Nephron (organoid): ENCODE measurements at regions not wholly inside any gene's neighbourhood (a gene's known extent, or its start where the extent isn't known, plus 50 kb on each side); places are given as distances from the start of the nearest gene placed in this dataset.

Source experiments
- H3K27ac Mint-ChIP-seq, 3 experiments: 2 replicates each; pipeline ENCODE4 v1.8.0; 2020; ENCODE audit warnings: mixed read lengths in 3 of 3, mild to moderate bottlenecking in 2 of 3, moderate library complexity in 1 of 3
- H3K27me3 Mint-ChIP-seq: 2 replicates; pipeline ENCODE4 v1.8.0; 2021; ENCODE audit warnings: low read depth, mild to moderate bottlenecking, moderate library complexity, mixed read lengths
- H3K36me3 Mint-ChIP-seq: 2 replicates; pipeline ENCODE4 v1.8.0; 2020; ENCODE audit warnings: low read depth, mixed read lengths
- H3K4me1 Mint-ChIP-seq: 2 replicates; pipeline ENCODE4 v1.8.0; 2020; ENCODE audit warnings: mixed read lengths
- H3K4me3 Mint-ChIP-seq, 3 experiments: 2 replicates each; pipeline ENCODE4 v1.8.0; 2020; ENCODE audit warnings: mild to moderate bottlenecking in 3 of 3, mixed read lengths in 3 of 3, moderate library complexity in 2 of 3
- H3K9me3 Mint-ChIP-seq: 2 replicates; pipeline ENCODE4 v1.8.0; 2020; ENCODE audit warnings: mixed read lengths
- CTCF ChIP-seq, 3 experiments: fragments of 200-600 bp; sonication (generic); IDR thresholded peaks; one replicate each; pipeline ENCODE4 v1.5.0; 2021; ENCODE audit warnings: antibody characterized with exemption in 3 of 3; ENCODE audit not compliant: unreplicated experiment in 3 of 3

- peak overlapping the region; percentile 76 to 97 (median 88) for H3K27ac Mint-ChIP-seq
- peaks cover 6% of the 10 kb centered on the region for H3K4me1 Mint-ChIP-seq
- no peak for TF ChIP-seq CTCF (IDR thresholded peaks at IDR 0.05; ENCODE audit: unreplicated experiment in 3 of 3)
- peak overlapping the region in 1 of 3 experiments; percentile 56 for H3K4me3 Mint-ChIP-seq
- no peaks in the 10 kb centered on the region for H3K36me3 Mint-ChIP-seq
- H3K9me3 Mint-ChIP-seq: no peaks in the 10 kb centered on the region
- peaks cover 4% of the 10 kb centered on the region for H3K27me3 Mint-ChIP-seq
These were observed 480.4 kb downstream of the SIPA1L2 start for GRCh38 chr1:232149287-232150201.

GRCh38 chr1:232147215-232147614 is 482.7 kb downstream of the SIPA1L2 start:
- Mint-ChIP-seq H3K4me3 (no peak overlapping the region), H3K27me3 (no peaks in the 10 kb centered on the region), H3K36me3 (no peaks in the 10 kb centered on the region), H3K9me3 (no peaks in the 10 kb centered on the region), H3K4me1 (peaks cover 6% of the 10 kb centered on the region), H3K27ac (no peak overlapping the region)
- no peak for TF ChIP-seq CTCF (IDR thresholded peaks at IDR 0.05; ENCODE audit: unreplicated experiment in 3 of 3)

- Mint-ChIP-seq H3K27ac (no peak overlapping the region), H3K9me3 (no peaks in the 10 kb centered on the region), H3K4me1 (peaks cover 6% of the 10 kb centered on the region), H3K36me3 (no peaks in the 10 kb centered on the region), H3K4me3 (no peak overlapping the region), H3K27me3 (no peaks in the 10 kb centered on the region)
- TF ChIP-seq CTCF (IDR thresholded peaks at IDR 0.05; ENCODE audit: unreplicated experiment in 3 of 3): no peak
These were observed 483.4 kb downstream of the SIPA1L2 start for GRCh38 chr1:232146514-232146913.

GRCh38 chr1:232145768-232146167 is 484.2 kb downstream of the SIPA1L2 start:
- Mint-ChIP-seq H3K27ac (no peak overlapping the region), H3K36me3 (no peaks in the 10 kb centered on the region), H3K4me3 (no peak overlapping the region), H3K4me1 (peaks cover 6% of the 10 kb centered on the region), H3K9me3 (no peaks in the 10 kb centered on the region), H3K27me3 (no peaks in the 10 kb centered on the region)
- no peak for TF ChIP-seq CTCF (IDR thresholded peaks at IDR 0.05; ENCODE audit: unreplicated experiment in 3 of 3)

- H3K27ac Mint-ChIP-seq: no peak overlapping the region
- no peaks in the 10 kb centered on the region for H3K27me3 Mint-ChIP-seq
- H3K36me3 Mint-ChIP-seq: no peaks in the 10 kb centered on the region
- H3K9me3 Mint-ChIP-seq: no peaks in the 10 kb centered on the region
- peaks cover 5% of the 10 kb centered on the region for H3K4me1 Mint-ChIP-seq
- no peak overlapping the region for H3K4me3 Mint-ChIP-seq
- no peak for TF ChIP-seq CTCF (IDR thresholded peaks at IDR 0.05; ENCODE audit: unreplicated experiment in 3 of 3)
These were observed 485.2 kb downstream of the SIPA1L2 start for GRCh38 chr1:232144696-232145230.
